Gastroesophageal sphincter (tissue), 3 donors: ENCODE measurements at regions not wholly inside any gene's neighbourhood (a gene's known extent, or its start where the extent isn't known, plus 50 kb on each side); places are given as distances from the start of the nearest gene placed in this dataset.

ENCODE experiments used
- CTCF ChIP-seq, 4 experiments: fragments of 200-600 bp in 2 of 4; fragments of 450-650 bp in 2 of 4; sonication (generic) in 1 of 4; IDR thresholded peaks; one replicate each; pipeline ENCODE4 v1.5.1; 2017 to 2019; ENCODE audit warnings: antibody characterized with exemption in 4 of 4, mild to moderate bottlenecking in 2 of 4, moderate library complexity in 2 of 4
- EP300 ChIP-seq: sonication (generic); formaldehyde crosslinking; IDR thresholded peaks from one replicate; pipeline ENCODE4 v1.6.1; 2017; ENCODE audit warnings: antibody characterized with exemption, mild to moderate bottlenecking
- POLR2A ChIP-seq, 2 donors: fragments of 450-650 bp; IDR thresholded peaks; one replicate each; pipeline ENCODE4 v1.6.1; 2017; ENCODE audit warnings: antibody characterized with exemption in 2 of 2, mild to moderate bottlenecking in 2 of 2, moderate library complexity in 1 of 2
- POLR2AphosphoS5 ChIP-seq: sonication (generic); formaldehyde crosslinking; IDR thresholded peaks from one replicate; pipeline ENCODE4 v1.6.1; 2017; ENCODE audit warnings: antibody characterized with exemption

- TF ChIP-seq POLR2A (IDR thresholded peaks at IDR 0.05) (no peak), CTCF (IDR thresholded peaks at IDR 0.05) (no peak), POLR2AphosphoS5 (no peak), EP300 (no peak)
These were observed 1307.8 kb upstream of the CELF2 start for GRCh38 chr10:9709849-9710248.
